HEK293 (cell line): ENCODE measurements at regions not wholly inside any gene's neighbourhood (a gene's known extent, or its start where the extent isn't known, plus 50 kb on each side); places are given as distances from the start of the nearest gene placed in this dataset.

Experiments
- CTCF ChIA-PET: fragments of 350-600 bp; formaldehyde crosslinking; extraction: SDS; loops from one replicate; lab custom pipeline; 2021; ENCODE audit warnings: antibody characterized with exemption; lab: Yijun Ruan, JAX
- POLR2A ChIA-PET: fragments of 300-600 bp; formaldehyde crosslinking; extraction: SDS; loops from one replicate; lab custom pipeline; 2020; ENCODE audit warnings: antibody characterized with exemption, inconsistent platforms; lab: Yijun Ruan, JAX
- H3K27ac ChIP-seq: fragments of 200-500 bp; sonication (Bioruptor generic); 2 replicates; pipeline ENCODE4 v1.5.1; 2014; ENCODE audit warnings: low read depth, low read length, control low read depth, inconsistent platforms; ENCODE audit errors: extremely low read depth
- H3K36me3 ChIP-seq, 2 experiments: fragments of 200-500 bp in 1 of 2; sonication (Bioruptor generic) in 1 of 2; 1 replicate in 1 of 2; 2 replicates in 1 of 2; pipeline ENCODE4 v1.5.1; 2014 to 2017; ENCODE audit warnings: inconsistent platforms in 2 of 2, low read length in 2 of 2; ENCODE audit not compliant: control insufficient read depth in 2 of 2, insufficient read depth in 1 of 2
- H3K4me1 ChIP-seq: fragments of 200-500 bp; sonication (Bioruptor generic); 2 replicates; pipeline ENCODE4 v1.5.1; 2014; ENCODE audit warnings: mild to moderate bottlenecking, low read length, inconsistent platforms; ENCODE audit not compliant: control insufficient read depth, insufficient read depth
- H3K4me3 ChIP-seq: 2 replicates; pipeline ENCODE4 v1.5.1; 2011; ENCODE audit warnings: low read depth, mild to moderate bottlenecking, control low read depth, low read length, moderate library complexity
- H3K9me3 ChIP-seq: fragments of 200-500 bp; sonication (Bioruptor generic); 2 replicates; pipeline ENCODE4 v1.5.1; 2014; ENCODE audit warnings: low read depth, low read length, inconsistent platforms; ENCODE audit not compliant: control insufficient read depth, insufficient read depth
- HIC1 ChIP-seq: fragments of 450-650 bp; formaldehyde crosslinking; IDR thresholded peaks from 2 replicates; pipeline ENCODE4 v1.5.1; 2016; ENCODE audit warnings: missing biosample characterization, missing genetic modification characterization
- INSM2 ChIP-seq: fragments of 450-650 bp; formaldehyde crosslinking; IDR thresholded peaks from 2 replicates; pipeline ENCODE4 v1.5.1; 2016; ENCODE audit warnings: missing biosample characterization, missing genetic modification characterization
- KLF10 ChIP-seq: fragments of 450-650 bp; IDR thresholded peaks from 2 replicates; pipeline ENCODE4 v1.5.1; 2018; ENCODE audit warnings: missing biosample characterization, mild to moderate bottlenecking, missing genetic modification characterization
- PBX3 ChIP-seq: sonication (generic); formaldehyde crosslinking; IDR thresholded peaks from 2 replicates; pipeline ENCODE4 v1.8.1; 2022; ENCODE audit warnings: mild to moderate bottlenecking, moderate library complexity, missing genetic modification reagents
- SCRT2 ChIP-seq: fragments of 450-650 bp; formaldehyde crosslinking; IDR thresholded peaks from 2 replicates; pipeline ENCODE4 v1.5.1; 2016; ENCODE audit warnings: missing biosample characterization, missing genetic modification characterization
- TSHZ1 ChIP-seq: fragments of 450-650 bp; formaldehyde crosslinking; IDR thresholded peaks from 2 replicates; pipeline ENCODE4 v1.5.1; 2016; ENCODE audit warnings: missing biosample characterization, missing genetic modification characterization, borderline replicate concordance
- ZNF350 ChIP-seq: fragments of 450-650 bp; formaldehyde crosslinking; IDR thresholded peaks from 2 replicates; pipeline ENCODE4 v1.5.0; 2017; ENCODE audit warnings: missing biosample characterization, mild to moderate bottlenecking, missing genetic modification characterization
- ZNF501 ChIP-seq: fragments of 450-650 bp; formaldehyde crosslinking; IDR thresholded peaks from 2 replicates; pipeline ENCODE4 v1.5.1; 2016; ENCODE audit warnings: missing biosample characterization, missing genetic modification characterization
- ZNF529 ChIP-seq: fragments of 450-650 bp; formaldehyde crosslinking; IDR thresholded peaks from 2 replicates; pipeline ENCODE4 v1.5.1; 2017; ENCODE audit warnings: missing genetic modification characterization, missing biosample characterization; ENCODE audit not compliant: insufficient replicate concordance
- ZNF624 ChIP-seq: fragments of 450-650 bp; formaldehyde crosslinking; IDR thresholded peaks from 2 replicates; pipeline ENCODE4 v1.5.1; 2017; ENCODE audit warnings: missing biosample characterization, missing genetic modification characterization
- ZNF645 ChIP-seq: fragments of 450-650 bp; formaldehyde crosslinking; IDR thresholded peaks from 2 replicates; pipeline ENCODE4; 2016; ENCODE audit warnings: missing biosample characterization, missing genetic modification characterization
- TF ChIP-seq, protein P1 (sequence below): fragments of 450-650 bp; formaldehyde crosslinking; IDR thresholded peaks from 2 replicates; pipeline ENCODE4 v1.5.1; 2017; ENCODE audit warnings: missing biosample characterization, mild to moderate bottlenecking, missing genetic modification characterization, moderate library complexity

GRCh38 chr13:111570911-111571310, 250.5 kb downstream of the TEX29 start:
- Histone ChIP-seq H3K9me3 (no peaks in the 10 kb centered on the region), H3K4me3 (no peak overlapping the region), H3K4me1 (no peaks in the 10 kb centered on the region), H3K36me3 (no peaks in the 10 kb centered on the region), H3K27ac (no peak overlapping the region)
- ChIA-PET CTCF (no interaction called here), POLR2A (no interaction called here)
- TF ChIP-seq TSHZ1 (tag by site-specific recombination) = no peak
- no peak for TF ChIP-seq ZNF624 (tag by site-specific recombination)
- TF ChIP-seq SCRT2 = no peak
- no peak for TF ChIP-seq ZNF350 (tag by site-specific recombination)
- TF ChIP-seq ZNF529 (tag by site-specific recombination) = no peak
- TF ChIP-seq, protein P1, sequence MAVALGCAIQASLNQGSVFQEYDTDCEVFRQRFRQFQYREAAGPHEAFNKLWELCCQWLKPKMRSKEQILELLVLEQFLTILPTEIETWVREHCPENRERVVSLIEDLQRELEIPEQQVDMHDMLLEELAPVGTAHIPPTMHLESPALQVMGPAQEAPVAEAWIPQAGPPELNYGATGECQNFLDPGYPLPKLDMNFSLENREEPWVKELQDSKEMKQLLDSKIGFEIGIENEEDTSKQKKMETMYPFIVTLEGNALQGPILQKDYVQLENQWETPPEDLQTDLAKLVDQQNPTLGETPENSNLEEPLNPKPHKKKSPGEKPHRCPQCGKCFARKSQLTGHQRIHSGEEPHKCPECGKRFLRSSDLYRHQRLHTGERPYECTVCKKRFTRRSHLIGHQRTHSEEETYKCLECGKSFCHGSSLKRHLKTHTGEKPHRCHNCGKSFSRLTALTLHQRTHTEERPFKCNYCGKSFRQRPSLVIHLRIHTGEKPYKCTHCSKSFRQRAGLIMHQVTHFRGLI (tag by site-specific recombination) = no peak
- TF ChIP-seq INSM2 (tag by site-specific recombination) = no peak
- TF ChIP-seq KLF10 (tag by site-specific recombination) = no peak
- no peak for TF ChIP-seq HIC1 (tag by site-specific recombination)
- no peak for TF ChIP-seq ZNF645
- no peak for TF ChIP-seq PBX3 (CRISPR knock-in tag)
- TF ChIP-seq ZNF501 (tag by site-specific recombination) = no peak
